IPS DF 6.9 (cell line): ENCODE measurements at regions not wholly inside any gene's neighbourhood (a gene's known extent, or its start where the extent isn't known, plus 50 kb on each side); places are given as distances from the start of the nearest gene placed in this dataset.

Source experiments
- DNase-seq: peaks from one replicate; pipeline ENCODE4 v3.0.0-alpha.2; 2013; ENCODE audit warnings: low read depth, low spot score
- H3K27ac ChIP-seq: one replicate; pipeline ENCODE4 v1.5.1; 2013; ENCODE audit warnings: low read length, control low read depth
- H3K27me3 ChIP-seq: 2 replicates; pipeline ENCODE4 v1.6.1; 2013; ENCODE audit warnings: mild to moderate bottlenecking, low read length; ENCODE audit not compliant: control insufficient read depth, insufficient read depth
- H3K36me3 ChIP-seq: 2 replicates; pipeline ENCODE4 v1.6.1; 2013; ENCODE audit warnings: low read length; ENCODE audit not compliant: control insufficient read depth, insufficient read depth
- H3K4me1 ChIP-seq: 2 replicates; pipeline ENCODE4 v1.6.1; 2013; ENCODE audit warnings: low read length; ENCODE audit not compliant: control insufficient read depth, insufficient read depth
- H3K4me3 ChIP-seq: 2 replicates; pipeline ENCODE4 v1.5.1; 2013; ENCODE audit warnings: mild to moderate bottlenecking, low read length
- H3K9me3 ChIP-seq: 2 replicates; pipeline ENCODE4 v1.6.1; 2013; ENCODE audit warnings: low read length, inconsistent platforms; ENCODE audit not compliant: control insufficient read depth, insufficient read depth
- WGBS: extraction: QIAGEN DNeasy Blood & Tissue Kit; methylation state at CpG from one replicate; pipeline ENCODE4 v1.1.7; 2013; ENCODE audit warnings: mixed read lengths, missing lambda C conversion rate; ENCODE audit not compliant: insufficient read length, insufficient coverage; 5-methylcytosine and 5-hydroxymethylcytosine counted together

- Histone ChIP-seq H3K27ac (no peak overlapping the region), H3K36me3 (no peaks in the 10 kb centered on the region), H3K9me3 (no peaks in the 10 kb centered on the region), H3K4me1 (peaks cover 2% of the 10 kb centered on the region; the same call in 1 of the 2 replicates), H3K27me3 (no peaks in the 10 kb centered on the region), H3K4me3 (no peak overlapping the region)
- WGBS = no CpG with 5 or more reads among the region's 9 CpGs
- no peak for DNase-seq
These were observed 323.2 kb upstream of the THSD7B start for GRCh38 chr2:136441979-136442714.

GRCh38 chr2:136439064-136439676 is 321.2 kb upstream of the CXCR4 start:
- no CpG with 5 or more reads among the region's 5 CpGs for WGBS
- Histone ChIP-seq H3K4me1 (peaks cover 2% of the 10 kb centered on the region; the same call in 1 of the 2 replicates), H3K9me3 (no peaks in the 10 kb centered on the region), H3K27me3 (no peaks in the 10 kb centered on the region), H3K4me3 (no peak overlapping the region), H3K27ac (no peak overlapping the region), H3K36me3 (no peaks in the 10 kb centered on the region)
- no peak for DNase-seq

DNA sequence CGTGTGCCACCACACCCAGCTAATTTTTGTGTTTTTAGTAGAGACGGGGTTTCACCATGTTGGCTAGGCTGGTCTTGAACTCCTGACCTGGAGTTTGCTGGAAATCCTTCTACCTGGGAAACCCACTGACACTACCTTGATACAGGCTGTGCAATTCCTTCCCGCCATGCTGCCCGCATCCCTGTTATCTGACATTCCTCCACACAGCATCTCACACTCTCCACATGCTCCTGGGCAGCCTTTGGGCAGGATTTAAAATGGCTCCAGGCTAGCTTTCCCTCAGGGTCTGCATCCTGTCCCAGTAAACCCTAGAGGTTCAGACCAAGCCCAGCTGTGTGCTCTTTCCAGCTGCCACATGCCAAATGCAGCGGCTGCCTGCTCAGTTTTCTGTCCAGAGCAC is 319.5 kb upstream of the CXCR4 start:
- H3K36me3 ChIP-seq = no peaks in the 10 kb centered on the region
- peaks cover 2% of the 10 kb centered on the region; the same call in 1 of the 2 replicates for H3K4me1 ChIP-seq
- H3K27ac ChIP-seq = no peak overlapping the region
- no peak for DNase-seq
- H3K9me3 ChIP-seq = no peaks in the 10 kb centered on the region
- no CpG with 5 or more reads among the region's 5 CpGs for WGBS
- no peaks in the 10 kb centered on the region for H3K27me3 ChIP-seq
- no peak overlapping the region for H3K4me3 ChIP-seq

- no peak for DNase-seq
- no CpG with 5 or more reads among the region's 5 CpGs for WGBS
- Histone ChIP-seq H3K9me3 (no peaks in the 10 kb centered on the region), H3K36me3 (no peaks in the 10 kb centered on the region), H3K4me3 (no peak overlapping the region), H3K27ac (no peak overlapping the region), H3K27me3 (no peaks in the 10 kb centered on the region), H3K4me1 (no peaks in the 10 kb centered on the region)
These were observed 319.0 kb upstream of the CXCR4 start for GRCh38 chr2:136436936-136437335.

DNA sequence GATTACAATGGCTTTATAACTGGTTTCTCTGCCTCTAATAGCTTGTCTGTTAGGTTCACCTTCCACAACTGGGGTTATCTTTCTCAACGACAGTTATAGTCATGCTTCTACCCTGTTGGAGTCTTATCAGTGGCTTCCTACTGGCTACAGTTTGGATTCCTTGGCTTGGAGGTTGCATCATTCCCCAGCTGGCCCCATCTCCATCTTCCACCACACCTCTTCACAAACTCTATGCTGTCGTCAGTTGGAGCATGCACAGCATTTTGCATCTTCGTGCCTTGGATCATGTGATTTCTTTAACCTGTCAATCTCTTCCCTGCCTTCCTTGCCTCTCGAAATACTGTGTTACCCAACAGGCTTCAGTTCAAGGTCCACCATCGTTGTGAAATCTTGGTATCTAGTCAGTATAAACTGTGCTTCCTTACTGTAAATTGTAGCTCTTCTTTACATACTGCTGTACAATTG is 316.3 kb upstream of the CXCR4 start:
- no peaks in the 10 kb centered on the region for H3K36me3 ChIP-seq
- H3K27me3 ChIP-seq = no peaks in the 10 kb centered on the region
- WGBS = no CpG with 5 or more reads among the region's 5 CpGs
- no peak overlapping the region for H3K27ac ChIP-seq
- no peak overlapping the region for H3K4me3 ChIP-seq
- no peak for DNase-seq
- H3K9me3 ChIP-seq = no peaks in the 10 kb centered on the region
- H3K4me1 ChIP-seq = no peaks in the 10 kb centered on the region

DNA sequence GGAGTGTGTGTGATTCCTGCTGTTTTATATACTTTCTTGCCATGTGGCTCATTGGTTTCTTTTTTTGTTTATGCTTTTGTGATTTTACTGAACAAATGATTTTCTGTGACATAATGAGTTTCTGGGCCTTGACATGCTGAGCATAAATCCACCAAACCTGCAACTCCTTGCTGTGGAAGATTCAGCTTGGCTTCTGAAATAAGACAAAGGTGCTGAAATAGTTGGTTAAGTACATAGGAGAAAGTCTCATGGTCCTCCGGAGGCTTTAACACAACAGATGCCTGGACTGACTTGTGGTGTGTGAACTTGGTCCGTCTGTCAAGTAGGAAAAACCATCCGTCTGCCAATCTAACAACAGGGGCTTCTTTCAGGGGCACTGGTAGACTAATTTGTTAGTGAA is 315.3 kb upstream of the CXCR4 start:
- Histone ChIP-seq H3K4me1 (no peaks in the 10 kb centered on the region), H3K27me3 (no peaks in the 10 kb centered on the region), H3K27ac (no peak overlapping the region), H3K4me3 (no peak overlapping the region), H3K36me3 (no peaks in the 10 kb centered on the region), H3K9me3 (no peaks in the 10 kb centered on the region)
- WGBS = no CpG with 5 or more reads among the region's 3 CpGs
- no peak for DNase-seq

- no peak overlapping the region for H3K4me3 ChIP-seq
- no peaks in the 10 kb centered on the region for H3K36me3 ChIP-seq
- no peaks in the 10 kb centered on the region for H3K4me1 ChIP-seq
- no peak for DNase-seq
- H3K9me3 ChIP-seq = no peaks in the 10 kb centered on the region
- H3K27ac ChIP-seq = no peak overlapping the region
- peaks cover 4% of the 10 kb centered on the region; the same call in 1 of the 2 replicates for H3K27me3 ChIP-seq
- WGBS = no CpG with 5 or more reads among the region's 7 CpGs
These were observed 306.2 kb upstream of the CXCR4 start for GRCh38 chr2:136424112-136424511.

- Histone ChIP-seq H3K9me3 (no peaks in the 10 kb centered on the region), H3K27ac (no peak overlapping the region), H3K36me3 (no peaks in the 10 kb centered on the region), H3K4me1 (no peaks in the 10 kb centered on the region), H3K4me3 (no peak overlapping the region; the same call in 1 of the 2 replicates), H3K27me3 (peaks cover 4% of the 10 kb centered on the region; the same call in 1 of the 2 replicates)
- peak; percentile 72 for DNase-seq
- no CpG with 5 or more reads among the region's 27 CpGs for WGBS
These were observed 305.6 kb upstream of the CXCR4 start for GRCh38 chr2:136423516-136423996.

DNA sequence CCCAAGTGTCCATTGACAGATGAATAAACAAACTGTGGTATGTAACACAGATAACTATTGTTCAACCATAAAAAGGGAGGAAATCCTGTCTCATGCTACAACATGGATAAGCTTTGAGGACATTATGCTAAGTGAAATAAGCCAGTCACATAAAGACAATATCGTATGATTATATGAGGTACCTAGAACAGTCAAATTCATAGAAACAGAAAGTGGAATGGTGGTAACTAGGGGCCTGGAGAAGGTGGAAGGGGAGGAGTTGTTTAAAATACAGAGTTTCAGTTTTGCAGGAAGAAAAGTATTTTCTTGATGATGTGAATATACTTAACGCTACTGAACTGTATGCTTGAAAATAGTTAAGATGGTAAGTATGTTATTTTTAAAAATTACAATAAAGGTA is 304.6 kb upstream of the CXCR4 start:
- H3K27ac ChIP-seq = no peak overlapping the region
- no peak for DNase-seq
- no peak overlapping the region for H3K4me3 ChIP-seq
- WGBS = 100% methylated on average over 1 of the region's 2 CpGs
- no peaks in the 10 kb centered on the region for H3K36me3 ChIP-seq
- no peaks in the 10 kb centered on the region for H3K9me3 ChIP-seq
- no peaks in the 10 kb centered on the region for H3K4me1 ChIP-seq
- peaks cover 4% of the 10 kb centered on the region; the same call in 1 of the 2 replicates for H3K27me3 ChIP-seq

DNA sequence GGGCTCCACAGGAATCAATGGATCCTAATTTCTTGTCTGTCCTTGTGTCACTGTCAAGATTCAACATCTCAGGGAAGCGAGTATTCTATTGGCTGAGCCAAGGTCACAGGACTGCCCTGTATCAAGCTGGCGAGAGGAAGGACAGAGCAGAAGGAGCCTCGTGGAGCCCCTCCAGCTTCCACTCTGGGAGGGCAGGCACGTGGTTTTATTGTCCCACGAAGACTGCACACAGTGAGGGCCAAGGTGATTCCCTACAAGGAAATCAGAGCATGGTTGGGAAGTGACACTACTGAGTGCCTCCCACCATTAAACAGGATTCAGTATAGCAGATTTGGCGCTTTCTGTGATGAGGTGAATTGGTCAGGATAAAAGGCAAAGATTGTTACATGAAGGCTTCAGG is 302.4 kb upstream of the CXCR4 start:
- H3K9me3 ChIP-seq = no peaks in the 10 kb centered on the region
- H3K4me1 ChIP-seq = no peaks in the 10 kb centered on the region
- H3K27me3 ChIP-seq = peaks cover 4% of the 10 kb centered on the region; the same call in 1 of the 2 replicates
- no peak overlapping the region for H3K4me3 ChIP-seq
- H3K27ac ChIP-seq = no peak overlapping the region
- WGBS = no CpG with 5 or more reads among the region's 6 CpGs
- no peaks in the 10 kb centered on the region for H3K36me3 ChIP-seq
- no peak for DNase-seq
